NT2/D1 (cell line): ENCODE measurements at regions not wholly inside any gene's neighbourhood (a gene's known extent, or its start where the extent isn't known, plus 50 kb on each side); places are given as distances from the start of the nearest gene placed in this dataset.

Experiments
- YY1 ChIP-seq: IDR thresholded peaks from 2 replicates; pipeline ENCODE4 v1.6.1; 2011; ENCODE audit not compliant: insufficient read length, insufficient read depth
- ZNF274 ChIP-seq: IDR thresholded peaks from 2 replicates; pipeline ENCODE4 v1.6.1; 2011; ENCODE audit warnings: mild to moderate bottlenecking, low read depth, low read length

- TF ChIP-seq YY1 = no peak
- no peak for TF ChIP-seq ZNF274
Observed at GRCh38 chr12:124082012-124082411, 109.0 kb downstream of the ZNF664 start.
